ENCODE measurements at regions not wholly inside any gene's neighbourhood (a gene's known extent, or its start where the extent isn't known, plus 50 kb on each side); places are given as distances from the start of the nearest gene placed in this dataset.

GRCh38 chr7:69186974-69187373 lies 411.3 kb upstream of the AUTS2 start:
- DNase-seq (ENCODE audit: insufficient read length, low spot score), result no peak
- no peak for FAIRE-seq
- TF ChIP-seq POLR2A (IDR thresholded peaks at IDR 0.05; ENCODE audit: low read depth, low read length), result no peak

GRCh38 chr7:69187824-69188333 lies 410.4 kb upstream of the AUTS2 start:
- no peak for TF ChIP-seq POLR2A (IDR thresholded peaks at IDR 0.05; ENCODE audit: low read depth, low read length)
- FAIRE-seq (no peak), DNase-seq (ENCODE audit: insufficient read length, low spot score) (peak; percentile 30)

GRCh38 chr7:69189406-69189805 lies 408.9 kb upstream of the AUTS2 start:
- FAIRE-seq, result no peak
- no peak for DNase-seq (ENCODE audit: insufficient read length, low spot score)
- no peak for TF ChIP-seq POLR2A (IDR thresholded peaks at IDR 0.05; ENCODE audit: low read depth, low read length)

- FAIRE-seq (no peak), DNase-seq (ENCODE audit: insufficient read length, low spot score) (no peak)
- TF ChIP-seq POLR2A (IDR thresholded peaks at IDR 0.05; ENCODE audit: low read depth, low read length), result no peak
These were observed 408.2 kb upstream of the AUTS2 start for GRCh38 chr7:69190025-69190424.

GRCh38 chr7:69190763-69191162 lies 407.5 kb upstream of the AUTS2 start:
- TF ChIP-seq POLR2A (IDR thresholded peaks at IDR 0.05; ENCODE audit: low read depth, low read length), result no peak
- no peak for FAIRE-seq

GRCh38 chr7:69192134-69192533 lies 406.1 kb upstream of the AUTS2 start:
- FAIRE-seq (no peak), DNase-seq (ENCODE audit: insufficient read length, low spot score) (no peak)
- no peak for TF ChIP-seq POLR2A (IDR thresholded peaks at IDR 0.05; ENCODE audit: low read depth, low read length)

More at GRCh38 chr7:69190763-69191162, 407.5 kb upstream of the AUTS2 start:
- no peak for DNase-seq (ENCODE audit: insufficient read length, low spot score)

- TF ChIP-seq POLR2A (IDR thresholded peaks at IDR 0.05; ENCODE audit: low read depth, low read length), result no peak
- DNase-seq (ENCODE audit: insufficient read length, low spot score) (no peak), FAIRE-seq (no peak)
These were observed 405.2 kb upstream of the AUTS2 start for GRCh38 chr7:69193061-69193460.

GRCh38 chr7:69196593-69196992 lies 401.7 kb upstream of the AUTS2 start:
- no peak for TF ChIP-seq POLR2A (IDR thresholded peaks at IDR 0.05; ENCODE audit: low read depth, low read length)
- no peak for FAIRE-seq
- DNase-seq (ENCODE audit: insufficient read length, low spot score), result no peak

GRCh38 chr7:69198250-69198649 lies 400.0 kb upstream of the AUTS2 start:
- no peak for TF ChIP-seq POLR2A (IDR thresholded peaks at IDR 0.05; ENCODE audit: low read depth, low read length)
- DNase-seq (ENCODE audit: insufficient read length, low spot score) (no peak), FAIRE-seq (no peak)

- no peak for DNase-seq (ENCODE audit: insufficient read length, low spot score)
- FAIRE-seq, result no peak
- TF ChIP-seq POLR2A (IDR thresholded peaks at IDR 0.05; ENCODE audit: low read depth, low read length), result no peak
These were observed 399.2 kb upstream of the AUTS2 start for GRCh38 chr7:69199041-69199440.

GRCh38 chr7:69199661-69200060 lies 398.6 kb upstream of the AUTS2 start:
- no peak for TF ChIP-seq POLR2A (IDR thresholded peaks at IDR 0.05; ENCODE audit: low read depth, low read length)
- DNase-seq (ENCODE audit: insufficient read length, low spot score) (no peak), FAIRE-seq (no peak)

- FAIRE-seq (no peak), DNase-seq (ENCODE audit: insufficient read length, low spot score) (no peak)
- no peak for TF ChIP-seq POLR2A (IDR thresholded peaks at IDR 0.05; ENCODE audit: low read depth, low read length)
These were observed 394.4 kb upstream of the AUTS2 start for GRCh38 chr7:69203871-69204270.

- DNase-seq (ENCODE audit: insufficient read length, low spot score) (no peak), FAIRE-seq (no peak)
- TF ChIP-seq POLR2A (IDR thresholded peaks at IDR 0.05; ENCODE audit: low read depth, low read length), result no peak
These were observed 393.3 kb upstream of the AUTS2 start for GRCh38 chr7:69204943-69205342.

GRCh38 chr7:69205581-69205980 lies 392.7 kb upstream of the AUTS2 start:
- TF ChIP-seq POLR2A (IDR thresholded peaks at IDR 0.05; ENCODE audit: low read depth, low read length), result no peak
- FAIRE-seq (no peak), DNase-seq (ENCODE audit: insufficient read length, low spot score) (no peak)

- FAIRE-seq, result no peak
These were observed 390.0 kb upstream of the AUTS2 start for GRCh38 chr7:69208276-69208675.

GRCh38 chr7:69208848-69209247 lies 389.4 kb upstream of the AUTS2 start:
- no peak for DNase-seq (ENCODE audit: insufficient read length, low spot score)
- TF ChIP-seq POLR2A (IDR thresholded peaks at IDR 0.05; ENCODE audit: low read depth, low read length), result no peak
- FAIRE-seq, result no peak

More at GRCh38 chr7:69208276-69208675, 390.0 kb upstream of the AUTS2 start:
- TF ChIP-seq POLR2A (IDR thresholded peaks at IDR 0.05; ENCODE audit: low read depth, low read length), result no peak
- no peak for DNase-seq (ENCODE audit: insufficient read length, low spot score)

Measured in H54 (cell line).